DOHH2 (cell line): ENCODE measurements at regions not wholly inside any gene's neighbourhood (a gene's known extent, or its start where the extent isn't known, plus 50 kb on each side); places are given as distances from the start of the nearest gene placed in this dataset.

Source experiments
- H3F3A ChIP-seq: fragments of 200-600 bp; sonication (generic), shearing (Covaris generic); 2 replicates; pipeline ENCODE4 v1.6.0; 2016; ENCODE audit warnings: antibody characterized with exemption, mild to moderate bottlenecking; ENCODE audit not compliant: control insufficient read depth, insufficient read depth
- H3K27ac ChIP-seq: fragments of 200-600 bp; sonication (generic); 2 replicates; pipeline ENCODE4 v1.5.1; 2014; ENCODE audit warnings: low read depth, mild to moderate bottlenecking, low read length, moderate library complexity
- H3K27me3 ChIP-seq: fragments of 200-600 bp; sonication (generic); 2 replicates; pipeline ENCODE4 v1.6.1; 2014; ENCODE audit warnings: mild to moderate bottlenecking, low read length, mixed read lengths; ENCODE audit not compliant: control insufficient read depth
- H3K36me3 ChIP-seq: fragments of 200-600 bp; sonication (generic); 2 replicates; pipeline ENCODE4 v1.6.1; 2014; ENCODE audit warnings: mild to moderate bottlenecking, low read length, moderate library complexity, mixed read lengths; ENCODE audit not compliant: control insufficient read depth
- H3K4me1 ChIP-seq: fragments of 200-600 bp; sonication (generic); 2 replicates; pipeline ENCODE4 v1.6.1; 2014; ENCODE audit warnings: mild to moderate bottlenecking, low read length, mixed read lengths; ENCODE audit not compliant: control insufficient read depth
- H3K4me2 ChIP-seq: fragments of 200-600 bp; sonication (generic); 2 replicates; pipeline ENCODE4 v1.6.0; 2014; ENCODE audit warnings: mild to moderate bottlenecking, low read length, moderate library complexity
- H3K4me3 ChIP-seq: fragments of 200-600 bp; sonication (generic); 2 replicates; pipeline ENCODE4 v1.5.1; 2014; ENCODE audit warnings: mild to moderate bottlenecking, low read length, mixed read lengths
- H3K79me2 ChIP-seq: fragments of 200-600 bp; sonication (generic); 2 replicates; pipeline ENCODE4 v1.6.1; 2014; ENCODE audit warnings: mild to moderate bottlenecking, low read length, mixed read lengths; ENCODE audit not compliant: control insufficient read depth
- H3K9me2 ChIP-seq: fragments of 200-600 bp; sonication (generic); replicated peaks from 2 replicates; pipeline ENCODE4 v1.6.1; 2014; ENCODE audit warnings: mild to moderate bottlenecking, low read length, mixed read lengths; ENCODE audit not compliant: control insufficient read depth
- H3K9me3 ChIP-seq: fragments of 200-600 bp; sonication (generic); 2 replicates; pipeline ENCODE4 v1.6.1; 2014; ENCODE audit warnings: antibody characterized with exemption, low read length, mixed read lengths; ENCODE audit not compliant: control insufficient read depth, insufficient read depth
- H4K20me1 ChIP-seq: fragments of 200-600 bp; sonication (generic); 2 replicates; pipeline ENCODE4 v1.6.0; 2014; ENCODE audit warnings: low read depth, mild to moderate bottlenecking, antibody characterized with exemption, low read length, moderate library complexity; ENCODE audit not compliant: control insufficient read depth, insufficient read depth
- EZH2phosphoT487 ChIP-seq: fragments of 200-600 bp; sonication (generic); IDR thresholded peaks from 2 replicates; pipeline ENCODE4 v1.6.1; 2017; ENCODE audit warnings: borderline replicate concordance, mild to moderate bottlenecking, antibody characterized with exemption, low read length, moderate library complexity, mixed read lengths
- TF ChIP-seq, protein P1 (sequence below): fragments of 200-600 bp; sonication (generic); IDR thresholded peaks from one replicate; pipeline ENCODE4 v1.5.1; 2014; ENCODE audit warnings: antibody characterized with exemption, mild to moderate bottlenecking, low read depth, low read length; ENCODE audit not compliant: poor library complexity, severe bottlenecking

- H3K4me3 ChIP-seq = no peak overlapping the region
- H4K20me1 ChIP-seq = no peaks in the 10 kb centered on the region
- no peaks in the 10 kb centered on the region for H3F3A ChIP-seq
- no peaks in the 10 kb centered on the region for H3K79me2 ChIP-seq
- TF ChIP-seq, protein P1, sequence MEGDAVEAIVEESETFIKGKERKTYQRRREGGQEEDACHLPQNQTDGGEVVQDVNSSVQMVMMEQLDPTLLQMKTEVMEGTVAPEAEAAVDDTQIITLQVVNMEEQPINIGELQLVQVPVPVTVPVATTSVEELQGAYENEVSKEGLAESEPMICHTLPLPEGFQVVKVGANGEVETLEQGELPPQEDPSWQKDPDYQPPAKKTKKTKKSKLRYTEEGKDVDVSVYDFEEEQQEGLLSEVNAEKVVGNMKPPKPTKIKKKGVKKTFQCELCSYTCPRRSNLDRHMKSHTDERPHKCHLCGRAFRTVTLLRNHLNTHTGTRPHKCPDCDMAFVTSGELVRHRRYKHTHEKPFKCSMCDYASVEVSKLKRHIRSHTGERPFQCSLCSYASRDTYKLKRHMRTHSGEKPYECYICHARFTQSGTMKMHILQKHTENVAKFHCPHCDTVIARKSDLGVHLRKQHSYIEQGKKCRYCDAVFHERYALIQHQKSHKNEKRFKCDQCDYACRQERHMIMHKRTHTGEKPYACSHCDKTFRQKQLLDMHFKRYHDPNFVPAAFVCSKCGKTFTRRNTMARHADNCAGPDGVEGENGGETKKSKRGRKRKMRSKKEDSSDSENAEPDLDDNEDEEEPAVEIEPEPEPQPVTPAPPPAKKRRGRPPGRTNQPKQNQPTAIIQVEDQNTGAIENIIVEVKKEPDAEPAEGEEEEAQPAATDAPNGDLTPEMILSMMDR = no peak
- no peak for TF ChIP-seq EZH2phosphoT487
- H3K4me1 ChIP-seq = no peaks in the 10 kb centered on the region
- no peak overlapping the region for H3K27ac ChIP-seq
- H3K9me2 ChIP-seq = no peaks in the 10 kb centered on the region
- H3K36me3 ChIP-seq = no peaks in the 10 kb centered on the region
- no peaks in the 10 kb centered on the region for H3K27me3 ChIP-seq
- H3K4me2 ChIP-seq = no peak overlapping the region
- no peaks in the 10 kb centered on the region for H3K9me3 ChIP-seq
These were observed 724.4 kb upstream of the SLITRK5 start for GRCh38 chr13:86946734-86947133.

GRCh38 chr13:86954341-86954740 lies 716.8 kb upstream of the SLITRK5 start:
- Histone ChIP-seq H3K36me3 (no peaks in the 10 kb centered on the region), H3K9me3 (no peaks in the 10 kb centered on the region), H3K9me2 (no peaks in the 10 kb centered on the region), H3F3A (no peaks in the 10 kb centered on the region), H3K27ac (no peak overlapping the region), H3K27me3 (no peaks in the 10 kb centered on the region), H3K4me1 (no peaks in the 10 kb centered on the region), H3K4me3 (no peak overlapping the region), H4K20me1 (no peaks in the 10 kb centered on the region), H3K4me2 (no peak overlapping the region), H3K79me2 (no peaks in the 10 kb centered on the region)
- no peak for TF ChIP-seq EZH2phosphoT487
- TF ChIP-seq, protein P1 = no peak

DNA sequence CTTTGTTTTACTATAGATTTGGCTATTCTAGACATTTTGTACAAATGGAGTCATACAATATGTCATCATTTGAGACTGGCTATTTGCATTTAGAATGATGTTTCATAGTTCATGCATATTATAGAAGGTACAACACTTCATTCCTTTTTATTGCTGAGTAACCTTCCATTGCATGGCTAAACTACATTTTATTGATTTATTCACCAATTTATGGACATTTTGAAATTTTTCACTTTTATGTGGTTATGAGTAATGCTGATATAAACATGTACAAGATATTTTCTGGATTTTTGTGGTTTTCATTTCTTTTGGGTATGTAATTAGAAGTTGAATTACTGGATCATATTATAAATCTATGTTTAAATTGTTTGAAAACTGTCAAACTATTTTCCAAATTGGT lies 710.3 kb upstream of the SLITRK5 start:
- no peak for TF ChIP-seq EZH2phosphoT487
- TF ChIP-seq, protein P1 = no peak
- Histone ChIP-seq H3K27me3 (no peaks in the 10 kb centered on the region), H4K20me1 (no peaks in the 10 kb centered on the region), H3K79me2 (no peaks in the 10 kb centered on the region), H3K36me3 (no peaks in the 10 kb centered on the region), H3K27ac (no peak overlapping the region), H3K4me1 (no peaks in the 10 kb centered on the region), H3K4me3 (no peak overlapping the region), H3K4me2 (no peak overlapping the region), H3K9me2 (no peaks in the 10 kb centered on the region), H3K9me3 (no peaks in the 10 kb centered on the region), H3F3A (no peaks in the 10 kb centered on the region)
